ENCODE measurements at regions not wholly inside any gene's neighbourhood (a gene's known extent, or its start where the extent isn't known, plus 50 kb on each side); places are given as distances from the start of the nearest gene placed in this dataset.
"Not testable (repeated sequence)": the region's sequence is repeated elsewhere in the genome, so short reads cannot be mapped to it uniquely, and the experiment has no call there.

DNA sequence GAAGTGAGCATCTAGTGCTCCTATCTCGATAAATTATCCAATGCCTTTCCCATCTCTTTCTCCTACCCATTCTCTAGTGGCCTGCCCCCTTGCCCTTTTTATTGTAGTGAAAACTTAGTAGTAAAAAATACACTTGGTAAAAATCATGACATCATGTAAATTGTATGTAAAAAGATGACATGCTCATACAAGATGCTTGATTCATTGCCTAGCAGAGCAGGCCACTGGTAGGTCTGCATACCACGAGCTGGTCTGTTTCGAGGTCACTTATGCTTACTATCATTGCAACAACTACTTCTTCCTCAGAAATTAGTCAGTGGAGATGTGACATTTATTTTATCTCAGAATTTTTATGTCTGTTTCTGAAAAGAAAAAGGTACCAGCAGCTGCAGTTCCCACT is 177.3 kb downstream of the C9orf152 start:
- H3K27me3 ChIP-seq (ENCODE audit: insufficient read depth, low read length): no peaks in the 10 kb centered on the region
- peak overlapping the region; percentile 66 for H3K9ac ChIP-seq (ENCODE audit: low read length)
- no peaks in the 10 kb centered on the region for H3K36me3 ChIP-seq (ENCODE audit: insufficient read depth, low read length)
- H4K20me1 ChIP-seq (ENCODE audit: insufficient read depth, low read length): no peaks in the 10 kb centered on the region
- TF ChIP-seq, protein P1, sequence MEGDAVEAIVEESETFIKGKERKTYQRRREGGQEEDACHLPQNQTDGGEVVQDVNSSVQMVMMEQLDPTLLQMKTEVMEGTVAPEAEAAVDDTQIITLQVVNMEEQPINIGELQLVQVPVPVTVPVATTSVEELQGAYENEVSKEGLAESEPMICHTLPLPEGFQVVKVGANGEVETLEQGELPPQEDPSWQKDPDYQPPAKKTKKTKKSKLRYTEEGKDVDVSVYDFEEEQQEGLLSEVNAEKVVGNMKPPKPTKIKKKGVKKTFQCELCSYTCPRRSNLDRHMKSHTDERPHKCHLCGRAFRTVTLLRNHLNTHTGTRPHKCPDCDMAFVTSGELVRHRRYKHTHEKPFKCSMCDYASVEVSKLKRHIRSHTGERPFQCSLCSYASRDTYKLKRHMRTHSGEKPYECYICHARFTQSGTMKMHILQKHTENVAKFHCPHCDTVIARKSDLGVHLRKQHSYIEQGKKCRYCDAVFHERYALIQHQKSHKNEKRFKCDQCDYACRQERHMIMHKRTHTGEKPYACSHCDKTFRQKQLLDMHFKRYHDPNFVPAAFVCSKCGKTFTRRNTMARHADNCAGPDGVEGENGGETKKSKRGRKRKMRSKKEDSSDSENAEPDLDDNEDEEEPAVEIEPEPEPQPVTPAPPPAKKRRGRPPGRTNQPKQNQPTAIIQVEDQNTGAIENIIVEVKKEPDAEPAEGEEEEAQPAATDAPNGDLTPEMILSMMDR (IDR thresholded peaks at IDR 0.05; ENCODE audit: insufficient read depth, low read depth, low read length): no peak
- TF ChIP-seq EZH2 (IDR thresholded peaks at IDR 0.05; ENCODE audit: insufficient read depth, low read length): no peak
- FAIRE-seq: no peak
- Mint-ChIP-seq H3K36me3 (ENCODE audit: low read depth, unreplicated experiment) (peaks cover 4% of the 10 kb centered on the region), H3K9me3 (ENCODE audit: unreplicated experiment) (no peaks in the 10 kb centered on the region), H3K27me3 (ENCODE audit: low read depth, unreplicated experiment) (no peaks in the 10 kb centered on the region), H3K4me1 (ENCODE audit: low read depth, unreplicated experiment) (peaks cover 60% of the 10 kb centered on the region), H3K4me3 (ENCODE audit: unreplicated experiment) (no peak overlapping the region), H3K27ac (ENCODE audit: unreplicated experiment) (peak overlapping the region; percentile 89)
- DNase-seq (ENCODE audit: low read depth): peak; percentile 67
- peak overlapping the region; percentile 75 for H3K4me2 ChIP-seq (ENCODE audit: low read length)
- peak overlapping the region; percentile 96 for H3K27ac ChIP-seq (ENCODE audit: low read depth, low read length)
- H3K4me3 ChIP-seq (ENCODE audit: insufficient read depth, low read depth, low read length): no peak overlapping the region
- no peak overlapping the region for H2AFZ ChIP-seq (ENCODE audit: low read depth, low read length)
- peaks cover 61% of the 10 kb centered on the region for H3K4me1 ChIP-seq (ENCODE audit: insufficient read depth, low read length)
- H3K79me2 ChIP-seq (ENCODE audit: insufficient read depth, low read length): no peaks in the 10 kb centered on the region
- H3K9me3 ChIP-seq (ENCODE audit: insufficient read depth, low read depth, low read length): no peaks in the 10 kb centered on the region

DNA sequence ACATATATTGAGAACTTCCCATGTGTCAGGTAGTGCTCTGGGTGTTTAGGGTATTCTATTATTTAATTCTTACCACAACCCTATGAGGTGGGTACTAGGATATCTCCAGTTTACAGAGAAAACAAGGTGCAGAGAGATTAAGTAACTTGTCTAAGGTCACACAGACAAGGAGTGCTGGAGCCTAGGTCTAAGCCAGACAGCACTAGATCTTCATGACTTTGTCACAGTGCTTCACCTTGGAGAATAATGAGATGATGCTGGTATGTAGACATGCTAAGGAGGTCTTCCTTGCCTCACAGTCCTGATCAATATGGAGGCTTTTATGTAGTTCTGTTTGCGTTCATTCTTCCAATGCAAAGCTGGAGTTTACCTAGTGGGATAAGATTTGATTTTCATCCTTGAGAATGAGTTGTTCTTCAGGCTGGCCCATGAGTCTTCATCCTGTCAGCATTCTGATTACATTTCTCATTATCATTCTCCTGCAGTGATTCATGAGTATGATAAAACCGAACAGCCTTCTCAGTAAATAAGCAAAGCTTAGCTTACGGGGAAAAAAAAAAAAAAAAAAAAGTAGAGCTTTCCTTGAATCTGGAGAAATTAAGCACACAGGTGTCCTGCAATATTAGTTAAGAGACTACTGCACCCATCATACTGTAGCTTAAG is 176.3 kb downstream of the C9orf152 start:
- Mint-ChIP-seq H3K27ac (ENCODE audit: unreplicated experiment) (peak overlapping the region; percentile 89), H3K27me3 (ENCODE audit: low read depth, unreplicated experiment) (no peaks in the 10 kb centered on the region), H3K36me3 (ENCODE audit: low read depth, unreplicated experiment) (no peaks in the 10 kb centered on the region), H3K9me3 (ENCODE audit: unreplicated experiment) (no peaks in the 10 kb centered on the region), H3K4me3 (ENCODE audit: unreplicated experiment) (no peak overlapping the region), H3K4me1 (ENCODE audit: low read depth, unreplicated experiment) (peaks cover 56% of the 10 kb centered on the region)
- Histone ChIP-seq H3K4me2 (ENCODE audit: low read length) (peak overlapping the region; percentile 75), H2AFZ (ENCODE audit: low read depth, low read length) (no peak overlapping the region), H3K79me2 (ENCODE audit: insufficient read depth, low read length) (no peaks in the 10 kb centered on the region), H3K9me3 (ENCODE audit: insufficient read depth, low read depth, low read length) (no peaks in the 10 kb centered on the region), H3K36me3 (ENCODE audit: insufficient read depth, low read length) (no peaks in the 10 kb centered on the region), H3K27ac (ENCODE audit: low read depth, low read length) (peak overlapping the region; percentile 96), H3K9ac (ENCODE audit: low read length) (peak overlapping the region; percentile 66), H3K27me3 (ENCODE audit: insufficient read depth, low read length) (no peaks in the 10 kb centered on the region), H3K4me3 (ENCODE audit: insufficient read depth, low read depth, low read length) (no peak overlapping the region), H4K20me1 (ENCODE audit: insufficient read depth, low read length) (no peaks in the 10 kb centered on the region), H3K4me1 (ENCODE audit: insufficient read depth, low read length) (peaks cover 61% of the 10 kb centered on the region)
- TF ChIP-seq, protein P1 (IDR thresholded peaks at IDR 0.05; ENCODE audit: insufficient read depth, low read depth, low read length): no peak
- no peak for TF ChIP-seq EZH2 (IDR thresholded peaks at IDR 0.05; ENCODE audit: insufficient read depth, low read length)
- DNase-seq (ENCODE audit: low read depth): peak; percentile 91
- peak; percentile 80 for FAIRE-seq

DNA sequence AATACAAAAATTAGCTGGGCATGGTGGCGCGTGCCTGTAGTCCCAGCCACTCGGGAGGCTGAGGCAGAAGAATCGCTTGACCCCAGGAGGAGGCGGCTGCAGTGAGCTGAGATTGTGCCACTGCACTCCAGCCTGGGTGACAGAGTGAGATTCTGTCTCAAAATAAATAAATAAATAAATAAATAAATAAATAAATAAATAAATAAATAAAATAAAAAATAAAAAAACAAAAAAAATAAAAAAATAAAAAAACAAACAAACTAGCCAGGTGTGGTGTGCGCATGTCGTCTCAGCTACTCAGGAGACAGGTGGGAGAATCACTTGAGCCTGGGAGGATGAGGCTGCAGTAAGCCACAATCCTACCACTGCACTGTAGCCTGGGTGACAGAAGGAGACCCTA is 175.4 kb downstream of the C9orf152 start:
- not testable (repeated sequence) for DNase-seq (ENCODE audit: low read depth); H2AFZ ChIP-seq (ENCODE audit: low read depth, low read length); H3K4me2 ChIP-seq (ENCODE audit: low read length); H3K79me2 ChIP-seq (ENCODE audit: insufficient read depth, low read length); FAIRE-seq; H3K27ac Mint-ChIP-seq (ENCODE audit: unreplicated experiment); H3K9ac ChIP-seq (ENCODE audit: low read length); H3K9me3 ChIP-seq (ENCODE audit: insufficient read depth, low read depth, low read length); H4K20me1 ChIP-seq (ENCODE audit: insufficient read depth, low read length); H3K4me3 Mint-ChIP-seq (ENCODE audit: unreplicated experiment); H3K36me3 ChIP-seq (ENCODE audit: insufficient read depth, low read length); H3K27me3 ChIP-seq (ENCODE audit: insufficient read depth, low read length); H3K9me3 Mint-ChIP-seq (ENCODE audit: unreplicated experiment); H3K36me3 Mint-ChIP-seq (ENCODE audit: low read depth, unreplicated experiment); H3K4me3 ChIP-seq (ENCODE audit: insufficient read depth, low read depth, low read length); H3K27me3 Mint-ChIP-seq (ENCODE audit: low read depth, unreplicated experiment)
- Histone ChIP-seq H3K4me1 (ENCODE audit: insufficient read depth, low read length) (peaks cover 53% of the 10 kb centered on the region), H3K27ac (ENCODE audit: low read depth, low read length) (peak overlapping the region; percentile 52)
- H3K4me1 Mint-ChIP-seq (ENCODE audit: low read depth, unreplicated experiment): peaks cover 48% of the 10 kb centered on the region
